B cell (primary cell): ENCODE measurements at regions not wholly inside any gene's neighbourhood (a gene's known extent, or its start where the extent isn't known, plus 50 kb on each side); places are given as distances from the start of the nearest gene placed in this dataset.

Source experiments
- ATAC-seq: fragments of 200-7000 bp; cut with Tn5 transposase; one replicate; pipeline ENCODE4 v1.10.0; 2021; ENCODE audit warnings: low read depth, mild to moderate bottlenecking, moderate number of reproducible peaks, moderate library complexity
- CTCF ChIA-PET: fragments of 350-600 bp; sonication (Branson Sonifier 250); formaldehyde crosslinking; loops from one replicate; lab custom pipeline; 2021; ENCODE audit warnings: antibody characterized with exemption, inconsistent platforms; lab: Charles Lee
- POLR2A ChIA-PET: fragments of 350-600 bp; sonication (Branson Sonifier 250); formaldehyde crosslinking; loops from one replicate; lab custom pipeline; 2021; ENCODE audit warnings: antibody characterized with exemption; lab: Charles Lee
- DNase-seq: peaks from one replicate; pipeline ENCODE4 v3.0.0; 2013
- H2AFZ ChIP-seq: 2 replicates; pipeline ENCODE4 v1.6.1; 2012; ENCODE audit warnings: mild to moderate bottlenecking, low read depth, low read length; ENCODE audit not compliant: insufficient read depth, poor library complexity, severe bottlenecking
- H3K27ac ChIP-seq, 2 donors: 1 replicate in 1 of 2; 2 replicates in 1 of 2; pipeline ENCODE4 v1.5.1; 2012 to 2013; ENCODE audit warnings: low read length in 2 of 2, mild to moderate bottlenecking in 2 of 2, moderate library complexity in 1 of 2
- H3K27me3 ChIP-seq, 4 experiments: fragments of 200-600 bp in 1 of 4; sonication (generic) in 1 of 4; replicated peaks in 1 of 4; 1 replicate in 2 of 4; 2 replicates in 2 of 4; pipeline versions ENCODE4 v1.6.1 to v1.7.0; 2013 to 2016; ENCODE audit warnings: low read length in 3 of 4, mild to moderate bottlenecking in 2 of 4, mixed read lengths in 1 of 4, moderate library complexity in 1 of 4; ENCODE audit not compliant: insufficient read depth in 4 of 4, control insufficient read depth in 3 of 4; ENCODE audit errors: control extremely low read depth in 1 of 4
- H3K36me3 ChIP-seq, 2 experiments: replicated peaks in 1 of 2; 1 replicate in 1 of 2; 2 replicates in 1 of 2; pipeline versions ENCODE4 v1.6.1 to v1.7.1; 2013; ENCODE audit warnings: low read length in 1 of 2; ENCODE audit not compliant: insufficient read depth in 2 of 2, control insufficient read depth in 1 of 2; ENCODE audit errors: control extremely low read depth in 1 of 2, extremely low read depth in 1 of 2
- H3K4me1 ChIP-seq, 2 donors: fragments of 200-600 bp in 1 of 2; sonication (generic) in 1 of 2; 1 replicate in 1 of 2; 2 replicates in 1 of 2; pipeline versions ENCODE4 v1.5.1 to v1.6.1; 2013 to 2017; ENCODE audit warnings: low read length in 2 of 2; ENCODE audit not compliant: control insufficient read depth in 2 of 2, insufficient read depth in 2 of 2
- H3K4me2 ChIP-seq: replicated peaks from 2 replicates; pipeline ENCODE3; 2012; ENCODE audit warnings: mild to moderate bottlenecking, low read depth, low read length; ENCODE audit not compliant: poor library complexity, severe bottlenecking
- H3K4me3 ChIP-seq, 5 experiments: fragments of 200-600 bp in 1 of 5; sonication (generic) in 1 of 5; 1 replicate in 3 of 5; 2 replicates in 2 of 5; pipeline versions ENCODE4 v1.5.1 to v1.7.0; 2011 to 2016; ENCODE audit warnings: low read length in 4 of 5, mild to moderate bottlenecking in 4 of 5, low read depth in 2 of 5, control low read depth in 1 of 5, moderate library complexity in 1 of 5; ENCODE audit not compliant: insufficient read depth in 1 of 5; ENCODE audit errors: control extremely low read depth in 1 of 5, extremely low read depth in 1 of 5
- H3K79me2 ChIP-seq: fragments of 200-600 bp; sonication (generic); one replicate; pipeline ENCODE4 v1.6.0; 2016; ENCODE audit warnings: low read length; ENCODE audit not compliant: control insufficient read depth, insufficient read depth
- H3K9ac ChIP-seq: fragments of 200-600 bp; sonication (generic); 2 replicates; pipeline ENCODE4 v1.6.1; 2017; ENCODE audit warnings: mild to moderate bottlenecking, low read length, moderate library complexity
- H3K9me3 ChIP-seq, 3 donors: one replicate each; pipeline versions ENCODE4 v1.6.1 to v1.7.1; 2013; ENCODE audit warnings: low read length in 2 of 3; ENCODE audit not compliant: control insufficient read depth in 2 of 3, insufficient read depth in 1 of 3; ENCODE audit errors: control extremely low read depth in 1 of 3
- H4K20me1 ChIP-seq: 2 replicates; pipeline ENCODE4 v1.6.0; 2012; ENCODE audit warnings: mild to moderate bottlenecking, low read length; ENCODE audit not compliant: insufficient read depth, control insufficient read depth, poor library complexity, severe bottlenecking
- H3K27ac Mint-ChIP-seq: one replicate; pipeline ENCODE4 v1.8.0; 2021; ENCODE audit warnings: mixed read lengths
- H3K27me3 Mint-ChIP-seq: one replicate; pipeline ENCODE4 v1.8.0; 2021; ENCODE audit warnings: mixed read lengths
- H3K4me1 Mint-ChIP-seq: one replicate; pipeline ENCODE4 v1.8.0; 2021; ENCODE audit warnings: mixed read lengths
- H3K4me3 Mint-ChIP-seq: one replicate; pipeline ENCODE4 v1.8.0; 2021; ENCODE audit warnings: mixed read lengths
- H3K9me3 Mint-ChIP-seq: one replicate; pipeline ENCODE4 v1.8.0; 2022; ENCODE audit warnings: mixed read lengths; ENCODE audit not compliant: insufficient read depth
- EZH2 ChIP-seq: IDR thresholded peaks from 2 replicates; pipeline ENCODE4 v1.6.1; 2012; ENCODE audit warnings: borderline replicate concordance, low read depth, mild to moderate bottlenecking, moderate library complexity, low read length; ENCODE audit not compliant: insufficient read depth, poor library complexity, severe bottlenecking
- WGBS: methylation state at CpG from one replicate; pipeline ENCODE4 v1.1.5; 2013; ENCODE audit warnings: missing lambda C conversion rate; ENCODE audit not compliant: insufficient coverage; 5-methylcytosine and 5-hydroxymethylcytosine counted together
- intact Hi-C: fragments of 100-400 bp; cut with micrococcal nuclease; formaldehyde crosslinking; loops from one replicate; pipeline ENCODE4 v1.10.0; 2022
- TF ChIP-seq, protein P1 (sequence below): fragments of 200-600 bp; IDR thresholded peaks from one replicate; pipeline ENCODE4 v1.8.0; 2022; ENCODE audit warnings: antibody characterized with exemption, mild to moderate bottlenecking

DNA sequence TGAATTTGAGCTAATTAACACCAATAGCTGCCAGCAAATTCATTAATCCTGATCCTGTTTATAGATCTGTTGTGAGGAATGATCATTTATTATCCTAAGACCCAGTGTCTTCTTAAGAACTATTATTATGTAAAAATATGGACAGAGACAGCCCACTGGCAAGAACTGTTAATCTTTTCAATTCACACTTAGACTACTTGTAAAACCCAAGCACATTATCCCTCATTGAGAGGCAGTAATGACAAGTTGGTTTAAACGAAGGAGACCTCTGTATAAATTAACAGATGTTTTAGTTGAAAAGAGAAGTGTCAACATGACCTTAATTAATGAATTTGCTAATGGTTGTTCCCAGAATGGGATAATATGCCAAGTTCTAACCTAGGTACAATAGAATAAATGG lies 270.3 kb upstream of the IZUMO3 start:
- intact Hi-C loops, result no loop called here
- CTCF ChIA-PET, result no interaction called here
- Histone ChIP-seq H2AFZ (no peak overlapping the region), H3K9ac (no peak overlapping the region), H3K27ac (no peak overlapping the region), H3K27me3 (no peaks in the 10 kb centered on the region), H4K20me1 (no peaks in the 10 kb centered on the region), H3K79me2 (no peaks in the 10 kb centered on the region), H3K36me3 (no peaks in the 10 kb centered on the region), H3K4me3 (no peak overlapping the region), H3K9me3 (no peaks in the 10 kb centered on the region), H3K4me1 (no peaks in the 10 kb centered on the region), H3K4me2 (no peak overlapping the region)
- Mint-ChIP-seq H3K9me3 (peaks cover 2% of the 10 kb centered on the region), H3K27ac (no peak overlapping the region), H3K27me3 (no peaks in the 10 kb centered on the region), H3K4me1 (no peaks in the 10 kb centered on the region), H3K4me3 (no peak overlapping the region)
- ATAC-seq (no peak), DNase-seq (no peak)
- TF ChIP-seq, protein P1, sequence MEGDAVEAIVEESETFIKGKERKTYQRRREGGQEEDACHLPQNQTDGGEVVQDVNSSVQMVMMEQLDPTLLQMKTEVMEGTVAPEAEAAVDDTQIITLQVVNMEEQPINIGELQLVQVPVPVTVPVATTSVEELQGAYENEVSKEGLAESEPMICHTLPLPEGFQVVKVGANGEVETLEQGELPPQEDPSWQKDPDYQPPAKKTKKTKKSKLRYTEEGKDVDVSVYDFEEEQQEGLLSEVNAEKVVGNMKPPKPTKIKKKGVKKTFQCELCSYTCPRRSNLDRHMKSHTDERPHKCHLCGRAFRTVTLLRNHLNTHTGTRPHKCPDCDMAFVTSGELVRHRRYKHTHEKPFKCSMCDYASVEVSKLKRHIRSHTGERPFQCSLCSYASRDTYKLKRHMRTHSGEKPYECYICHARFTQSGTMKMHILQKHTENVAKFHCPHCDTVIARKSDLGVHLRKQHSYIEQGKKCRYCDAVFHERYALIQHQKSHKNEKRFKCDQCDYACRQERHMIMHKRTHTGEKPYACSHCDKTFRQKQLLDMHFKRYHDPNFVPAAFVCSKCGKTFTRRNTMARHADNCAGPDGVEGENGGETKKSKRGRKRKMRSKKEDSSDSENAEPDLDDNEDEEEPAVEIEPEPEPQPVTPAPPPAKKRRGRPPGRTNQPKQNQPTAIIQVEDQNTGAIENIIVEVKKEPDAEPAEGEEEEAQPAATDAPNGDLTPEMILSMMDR, result no peak
- no peak for TF ChIP-seq EZH2
- WGBS, result no CpG with 5 or more reads among the region's 1 CpG
- POLR2A ChIA-PET, result no interaction called here

DNA sequence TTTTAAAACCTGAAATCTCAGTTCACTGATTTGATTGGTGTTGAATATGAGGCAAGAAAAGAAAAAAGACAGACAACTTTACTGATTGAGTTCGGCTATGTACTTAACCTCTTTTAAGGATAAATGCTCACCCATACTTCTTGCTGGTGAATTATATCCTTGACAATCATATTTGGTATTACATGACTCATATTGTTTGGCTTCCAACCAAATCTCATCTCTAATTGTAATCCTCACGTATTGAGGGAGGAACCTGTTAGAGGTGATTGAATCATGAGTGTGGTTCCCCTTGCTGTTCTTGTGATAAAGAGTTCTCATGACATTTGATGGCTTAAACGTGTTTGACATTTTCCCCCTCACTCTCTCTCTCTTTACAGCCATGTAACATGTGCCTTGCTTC lies 255.6 kb upstream of the IZUMO3 start:
- H3K9me3 ChIP-seq, result no peaks in the 10 kb centered on the region
- 80% methylated on average over 1 of the region's 3 CpGs for WGBS
- intact Hi-C loops, result no loop called here
- H3K36me3 ChIP-seq, result no peaks in the 10 kb centered on the region
- peaks cover 5% of the 10 kb centered on the region for H3K9me3 Mint-ChIP-seq
- no peak overlapping the region for H3K27ac Mint-ChIP-seq
- TF ChIP-seq, protein P1, result no peak
- no peak for TF ChIP-seq EZH2
- DNase-seq (no peak), ATAC-seq (no peak)
- POLR2A ChIA-PET, result no interaction called here
- H2AFZ ChIP-seq, result no peak overlapping the region
- H3K4me1 ChIP-seq, result no peaks in the 10 kb centered on the region
- no peak overlapping the region for H3K4me2 ChIP-seq
- H3K4me1 Mint-ChIP-seq, result no peaks in the 10 kb centered on the region
- no peaks in the 10 kb centered on the region for H3K79me2 ChIP-seq
- H3K27ac ChIP-seq, result no peak overlapping the region
- H3K4me3 ChIP-seq, result no peak overlapping the region
- no peak overlapping the region for H3K9ac ChIP-seq
- H3K4me3 Mint-ChIP-seq, result no peak overlapping the region
- H4K20me1 ChIP-seq, result no peaks in the 10 kb centered on the region
- CTCF ChIA-PET, result no interaction called here
- H3K27me3 ChIP-seq, result no peaks in the 10 kb centered on the region
- H3K27me3 Mint-ChIP-seq, result no peaks in the 10 kb centered on the region
